GM19025 (cell line): ENCODE measurements at regions not wholly inside any gene's neighbourhood (a gene's known extent, or its start where the extent isn't known, plus 50 kb on each side); places are given as distances from the start of the nearest gene placed in this dataset.
"Not testable (repeated sequence)": the region's sequence is repeated elsewhere in the genome, so short reads cannot be mapped to it uniquely, and the experiment has no call there.

ENCODE experiments used
- ATAC-seq: cut with Tn5 transposase; IDR thresholded peaks from one replicate; pipeline ENCODE4 v1.9.1; 2021; ENCODE audit warnings: mild to moderate bottlenecking, low read depth, moderate library complexity; ENCODE audit not compliant: unreplicated experiment

DNA sequence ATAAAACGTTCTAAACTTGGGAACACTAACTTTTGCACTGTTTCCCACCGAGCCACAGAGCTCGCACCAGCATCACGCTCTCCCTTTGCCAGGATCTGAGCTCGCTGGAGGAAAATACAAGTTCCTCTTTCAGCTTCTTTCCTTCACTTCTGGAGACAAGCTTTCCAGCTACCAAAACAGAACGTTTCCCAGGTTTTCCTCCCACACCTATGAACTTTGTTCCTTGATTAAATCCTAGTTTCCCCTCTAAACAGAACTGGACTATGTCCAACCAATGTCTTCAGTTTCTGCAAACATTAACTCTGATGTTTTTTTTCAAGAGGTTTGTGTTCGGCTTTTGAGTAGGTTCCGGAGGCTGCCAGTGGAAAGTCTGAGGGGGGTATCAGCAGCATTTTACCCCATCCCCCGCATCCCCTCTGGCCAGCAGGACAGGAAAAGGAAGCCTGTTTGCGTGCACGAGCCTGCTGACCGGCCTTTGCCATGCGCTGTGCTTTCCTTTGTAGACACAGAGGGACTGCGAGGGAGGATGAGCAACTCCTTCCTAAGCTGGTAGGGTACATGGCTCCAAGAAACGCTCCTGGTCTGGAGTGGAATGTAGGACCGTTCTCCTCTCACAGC lies 135.5 kb downstream of the LY86 start:
- no peak for ATAC-seq

DNA sequence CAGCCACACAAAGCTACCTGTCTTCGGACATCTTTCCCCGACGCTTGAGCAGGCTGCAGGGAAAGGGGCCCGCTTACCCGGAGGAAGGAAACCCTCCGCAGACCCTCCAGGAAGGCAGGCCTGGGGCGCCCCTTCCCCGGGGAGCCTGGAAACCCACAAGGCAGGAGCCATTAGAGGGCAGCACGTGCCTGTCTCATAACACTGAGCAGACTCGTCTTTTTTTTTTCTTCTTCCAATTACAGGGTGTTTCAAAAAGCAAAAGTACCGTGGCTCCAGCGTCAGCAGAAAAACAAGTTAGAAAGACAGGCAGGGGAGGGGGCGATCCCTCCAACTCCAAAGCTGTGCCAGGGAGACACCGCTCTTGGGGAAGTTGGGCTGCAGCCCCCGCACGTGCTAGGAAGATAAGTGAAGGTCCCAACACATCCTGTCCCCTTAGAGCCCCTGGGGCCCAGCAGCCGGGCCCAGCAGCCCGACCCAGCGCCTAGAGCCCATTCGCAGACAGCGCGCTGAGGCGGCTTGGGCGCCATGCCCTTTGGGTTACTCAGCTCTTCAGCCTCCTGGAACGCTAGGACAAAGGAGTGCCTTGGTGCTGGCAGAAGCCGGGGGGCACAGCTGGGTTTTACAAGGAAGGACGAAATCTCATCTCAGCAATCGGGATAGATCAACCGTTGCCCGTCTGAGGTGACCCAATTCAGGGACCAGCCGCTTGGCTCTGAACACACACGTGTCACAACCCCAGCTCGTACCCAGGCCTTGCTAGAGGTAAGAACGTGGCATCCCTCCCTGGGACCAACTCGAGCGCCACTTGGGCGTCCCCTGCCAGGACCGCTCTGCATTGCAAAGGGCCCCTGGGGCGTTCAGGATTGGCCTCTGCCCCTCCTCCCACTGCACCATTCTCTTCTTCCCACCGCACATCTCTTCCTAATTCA lies 136.3 kb downstream of the LY86 start:
- no peak for ATAC-seq

DNA sequence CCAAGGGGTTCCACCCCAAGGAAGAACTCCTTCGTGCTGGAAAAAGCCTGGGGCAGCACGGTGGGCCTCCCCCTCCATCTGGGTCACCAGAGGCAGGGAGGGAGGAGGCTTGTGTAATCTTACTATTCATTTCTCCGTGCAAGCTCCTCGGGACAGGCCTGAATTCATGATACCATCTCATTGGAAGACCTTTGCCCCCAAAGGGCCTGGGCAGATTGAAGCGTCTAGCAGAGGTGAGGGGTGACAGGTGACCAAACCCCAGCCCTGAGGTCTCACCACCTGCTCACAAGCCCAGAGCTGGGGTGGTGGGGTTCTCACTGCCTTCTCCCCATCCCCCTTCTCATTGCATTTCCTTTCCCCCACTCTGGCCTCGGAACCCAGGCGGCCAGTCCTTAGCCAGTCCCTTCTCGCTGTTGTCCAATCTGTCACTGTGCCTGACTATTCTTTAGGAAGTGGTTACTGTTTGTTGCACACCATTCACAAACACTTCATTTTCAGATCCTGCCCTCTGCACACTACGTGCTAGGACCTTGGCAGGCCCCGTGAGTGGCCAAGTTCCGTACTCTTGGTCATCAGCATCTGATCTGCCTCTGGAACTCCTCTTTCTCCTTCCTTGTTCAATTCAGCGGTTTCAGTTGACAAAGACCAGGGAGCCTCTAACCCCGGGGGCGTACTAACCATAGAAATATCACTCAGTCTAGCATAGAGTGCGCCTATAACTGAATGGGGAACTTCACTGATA lies 137.1 kb downstream of the LY86 start:
- no peak for ATAC-seq

DNA sequence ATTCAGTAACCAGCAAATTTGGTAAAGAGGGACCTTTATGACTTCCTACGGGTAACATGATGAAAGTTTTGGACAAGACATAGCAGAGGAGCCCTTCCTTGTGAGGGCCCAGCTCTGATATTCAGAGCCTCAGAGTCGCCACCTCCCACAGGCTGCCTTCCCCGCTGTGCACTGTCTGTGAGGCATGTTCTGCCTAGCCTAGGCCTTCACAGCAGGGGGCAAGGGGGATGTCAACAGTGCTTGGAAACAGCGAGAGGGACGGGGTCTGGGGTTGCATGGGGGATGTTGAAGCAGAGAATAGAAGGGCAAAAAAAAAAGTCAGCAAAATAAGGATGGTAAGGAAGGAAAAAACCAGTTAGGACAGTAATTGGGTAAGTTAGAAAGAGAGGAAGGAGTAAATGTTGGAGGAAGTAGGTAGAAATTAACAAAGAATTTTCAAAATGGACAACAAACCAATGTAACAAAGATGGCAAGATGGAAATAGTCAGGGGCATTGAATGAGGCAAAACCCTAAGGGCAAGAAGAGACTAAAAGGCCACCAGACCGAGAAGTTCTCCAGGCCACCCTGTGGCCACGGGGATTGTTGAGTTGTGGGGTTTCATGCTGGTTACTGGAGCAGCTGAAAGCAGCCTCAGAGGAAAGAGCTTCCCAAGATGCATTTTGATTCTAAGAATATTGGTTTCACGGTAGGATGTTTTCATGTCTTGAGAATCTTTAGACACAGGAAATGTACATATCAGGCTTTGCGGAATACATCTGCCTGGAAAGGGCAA lies 139.8 kb downstream of the LY86 start:
- no peak for ATAC-seq

DNA sequence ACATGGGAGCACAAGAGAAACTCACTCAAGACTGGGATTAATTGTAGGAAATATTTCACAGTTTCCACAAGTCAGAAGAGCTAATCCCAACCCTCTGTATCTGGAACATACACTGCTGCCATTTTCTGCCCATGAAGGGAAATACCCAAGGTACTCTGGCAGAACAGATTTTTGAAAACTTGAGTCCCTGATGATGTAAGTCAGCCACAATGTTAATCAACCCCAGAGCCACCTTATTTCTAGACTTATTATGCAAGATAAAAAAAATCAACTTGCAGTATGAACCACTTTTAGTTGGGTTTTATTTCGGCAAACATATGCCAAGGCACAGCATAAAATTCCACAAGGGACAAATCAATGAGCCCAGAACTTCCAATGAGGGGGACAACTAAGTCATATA lies 141.5 kb downstream of the LY86 start:
- ATAC-seq, result no peak

DNA sequence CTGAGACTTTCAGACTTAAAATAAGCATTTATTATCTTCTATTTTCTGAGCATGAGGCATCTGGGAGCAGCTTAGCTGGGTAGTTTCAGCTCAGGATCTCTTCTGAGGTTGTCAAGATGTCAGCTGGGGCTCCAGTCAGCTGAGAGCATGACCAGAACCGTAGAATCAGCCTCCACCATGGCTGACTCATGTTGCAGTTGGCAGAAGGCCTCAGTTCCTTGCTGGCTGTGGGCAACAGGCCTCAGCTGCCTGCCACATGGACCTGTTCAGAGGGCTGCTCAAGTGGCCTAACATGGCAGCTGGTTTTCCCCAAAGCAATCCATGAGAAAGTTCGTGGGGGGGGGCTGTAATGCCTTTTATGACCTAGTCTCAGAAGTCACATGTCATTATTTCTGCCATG lies 142.3 kb downstream of the LY86 start:
- no peak for ATAC-seq

DNA sequence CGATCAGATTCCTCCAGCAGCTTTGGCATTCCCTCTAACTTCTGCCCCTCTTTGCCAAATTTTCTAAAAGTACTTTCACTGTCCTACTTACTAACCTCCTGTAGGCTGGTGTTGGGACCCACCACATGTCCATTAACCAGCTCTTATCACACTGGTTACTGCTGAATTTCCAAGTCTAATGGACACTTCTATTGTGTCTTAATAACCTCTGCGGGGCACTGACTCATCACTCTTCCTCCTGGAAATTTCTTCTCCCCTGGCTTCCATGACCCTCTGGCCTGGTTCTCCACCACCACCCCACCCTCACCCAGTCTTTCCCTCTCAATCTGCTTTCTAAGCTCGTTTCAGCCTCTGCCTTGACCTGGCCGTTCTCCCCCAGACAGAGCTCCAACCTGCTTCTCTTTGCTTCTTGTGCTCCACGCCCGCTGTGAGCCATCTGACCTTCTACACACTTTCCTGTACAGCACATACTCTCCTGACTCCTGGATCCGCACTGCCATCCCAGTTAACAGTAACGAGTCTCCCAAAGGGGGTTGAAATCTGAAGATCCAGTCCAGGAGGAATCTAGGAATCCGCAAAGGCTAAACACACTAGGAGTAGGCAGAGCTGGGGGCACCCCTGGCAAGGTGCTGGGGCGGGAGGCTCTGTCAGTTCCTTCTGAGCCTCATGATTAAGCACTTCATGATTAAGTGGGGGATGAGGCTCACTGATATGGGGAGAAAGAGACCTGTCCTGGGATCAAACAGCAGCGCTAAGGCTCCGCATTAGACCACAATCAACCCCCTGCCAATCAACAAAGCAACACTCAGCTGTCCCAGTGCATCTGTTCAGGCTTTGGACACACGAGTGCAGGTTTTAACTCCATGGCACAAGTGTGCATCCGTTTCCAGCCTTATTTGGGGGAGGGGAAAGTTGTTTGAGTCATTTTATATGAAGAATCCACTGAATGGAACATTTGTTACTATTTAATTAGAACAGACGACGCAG lies 146.3 kb downstream of the LY86 start:
- ATAC-seq, result no peak

DNA sequence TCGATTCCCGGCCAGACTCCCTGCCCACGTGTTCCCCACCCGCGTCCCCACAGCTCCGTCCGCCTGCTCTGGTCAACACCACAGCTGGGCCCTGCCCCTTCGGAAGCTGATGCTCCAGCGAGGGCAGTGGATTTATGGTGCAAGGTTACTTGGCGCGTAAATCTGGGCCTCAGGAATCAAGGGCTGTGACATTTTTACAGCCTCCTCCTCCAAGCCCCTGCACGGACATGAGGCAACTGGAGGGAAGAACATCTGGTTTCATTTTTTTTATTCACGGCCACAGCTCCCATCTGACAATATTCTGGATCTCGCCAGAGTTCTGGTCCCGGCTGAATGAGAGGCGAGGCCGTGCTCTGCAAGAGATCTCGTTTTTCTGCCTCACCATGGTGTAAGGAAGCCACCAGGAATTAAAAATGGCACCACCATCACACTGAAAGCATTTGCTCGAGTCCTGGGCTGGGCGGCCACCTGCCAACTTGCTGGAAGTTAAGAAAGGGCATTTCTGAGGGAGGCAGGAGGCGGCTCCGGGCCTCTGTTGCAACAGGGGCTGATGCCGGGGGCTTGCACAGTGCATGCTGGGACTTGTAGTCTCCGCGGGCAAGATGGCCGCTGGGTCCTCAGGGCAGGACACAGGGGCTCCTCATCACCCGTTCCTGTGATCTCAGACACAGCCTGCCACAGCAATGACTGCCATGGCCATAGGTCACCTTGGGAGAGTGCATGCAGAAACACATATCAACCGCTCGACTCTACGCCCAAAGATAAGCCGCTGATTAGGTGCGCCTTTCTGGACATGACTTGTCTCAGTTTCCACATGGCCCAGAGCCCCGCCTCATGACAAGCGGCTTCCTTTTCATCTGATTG lies 148.5 kb downstream of the LY86 start:
- ATAC-seq, result no peak

DNA sequence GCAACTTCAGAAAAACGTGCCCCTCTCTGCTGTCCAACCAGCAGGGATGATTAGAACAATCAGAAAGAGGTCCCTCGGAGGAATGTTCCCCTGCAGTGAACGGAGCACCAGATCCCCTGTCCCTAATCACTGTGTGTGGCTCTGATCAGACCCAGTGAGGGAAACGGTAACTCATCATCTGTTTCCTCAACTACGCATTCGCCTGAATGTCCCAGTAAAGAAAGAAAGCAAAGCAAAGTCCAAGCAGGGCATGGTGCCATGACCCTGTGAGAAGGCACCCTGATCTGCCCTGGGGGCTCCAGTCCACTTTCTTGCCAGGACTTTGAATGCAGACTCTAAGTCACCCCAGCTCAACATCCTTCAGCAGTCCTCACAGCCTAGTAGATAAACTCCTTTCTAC lies 149.2 kb downstream of the LY86 start:
- no peak for ATAC-seq

DNA sequence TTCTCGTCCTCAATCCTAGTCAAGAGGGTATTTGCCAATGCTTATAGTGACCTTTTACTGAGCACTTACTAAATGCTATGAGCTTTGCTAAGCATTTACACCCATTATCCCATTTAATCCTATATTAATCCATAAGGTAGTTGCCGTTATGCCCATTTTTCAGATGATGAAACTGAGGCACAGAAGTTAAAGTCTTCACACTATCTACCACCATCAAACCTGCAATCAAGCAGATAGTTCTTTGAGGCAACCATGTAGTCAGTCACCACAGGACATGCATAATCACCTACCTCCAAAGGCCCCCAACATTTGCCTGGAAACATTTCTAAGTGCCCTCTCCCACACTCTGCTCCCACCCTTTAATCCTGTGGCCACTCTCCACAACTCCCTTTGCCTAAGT lies 149.6 kb downstream of the LY86 start:
- ATAC-seq, result no peak

DNA sequence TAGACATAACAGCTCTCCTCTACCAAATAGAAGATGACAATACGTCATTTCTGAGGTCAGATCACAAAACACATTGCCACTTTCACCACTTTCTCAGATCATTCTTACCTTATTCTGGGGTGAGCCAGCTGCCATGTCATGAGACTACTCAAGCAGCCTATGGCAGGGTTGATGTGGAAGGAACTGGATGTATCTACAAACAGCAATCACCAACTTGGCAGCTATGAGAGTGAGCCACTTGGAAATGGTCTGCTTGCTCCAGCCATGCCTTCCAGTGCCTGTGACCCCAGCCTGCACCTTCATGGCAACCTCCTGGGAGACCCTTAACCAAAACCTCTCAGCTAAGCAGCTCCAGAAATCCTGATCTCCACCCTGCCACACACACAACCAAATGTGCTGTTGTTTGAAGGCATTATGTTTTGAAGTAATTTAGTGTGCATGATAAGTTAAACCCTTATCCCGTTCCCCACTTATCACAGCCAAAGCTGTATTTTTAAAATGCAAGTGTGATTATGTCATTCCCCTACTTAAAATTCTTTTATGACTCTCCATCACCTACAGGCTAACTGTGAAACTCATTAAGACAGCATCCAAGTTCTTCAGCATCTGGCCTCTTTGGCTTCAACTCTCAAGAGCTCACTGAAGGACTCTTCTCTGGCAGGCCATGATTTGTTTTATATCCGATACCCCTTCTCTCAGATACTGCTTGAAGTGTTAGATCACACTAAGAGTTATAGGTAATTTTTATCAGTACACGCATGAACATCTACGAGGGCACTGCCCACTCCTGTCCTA lies 150.6 kb downstream of the LY86 start:
- ATAC-seq, result no peak

DNA sequence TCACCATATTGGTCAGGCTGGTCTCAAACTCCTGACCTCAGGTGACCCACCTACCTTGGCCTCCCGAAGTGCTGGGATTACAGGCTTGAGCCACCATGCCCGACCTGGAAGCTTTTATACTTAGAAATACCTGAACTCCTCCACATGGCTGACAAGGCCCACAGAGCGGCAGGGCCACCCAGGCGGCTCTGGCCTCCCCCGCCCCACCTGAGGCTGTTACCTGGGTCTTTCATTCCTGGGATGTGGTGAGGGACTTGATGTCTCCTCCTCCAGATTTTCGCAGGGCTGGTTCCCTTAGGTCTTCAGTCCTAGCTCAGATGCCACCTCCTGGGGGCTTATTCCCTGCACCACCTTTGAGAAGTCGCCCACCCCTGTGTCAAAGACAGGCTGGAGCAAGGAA lies 152.1 kb downstream of the LY86 start:
- ATAC-seq, result no peak

DNA sequence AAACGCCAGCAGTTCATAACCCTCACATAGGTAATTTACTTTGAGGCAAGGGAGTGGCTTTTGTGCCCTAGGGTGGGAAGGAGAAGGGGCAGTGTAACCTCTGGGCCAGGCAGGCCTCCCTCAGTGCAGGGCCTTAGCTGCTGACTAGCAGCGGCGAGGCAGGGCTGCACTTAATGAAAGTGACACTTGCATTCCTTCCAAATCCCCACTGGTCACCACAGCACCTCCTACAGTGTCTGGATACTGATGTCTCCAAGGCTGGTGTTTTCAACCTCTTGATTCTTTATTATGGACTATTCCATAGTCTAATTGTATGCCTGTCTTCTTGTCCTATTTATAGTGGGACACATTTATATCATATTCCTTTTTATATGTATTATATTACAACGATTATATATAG lies 152.7 kb downstream of the LY86 start:
- no peak for ATAC-seq

DNA sequence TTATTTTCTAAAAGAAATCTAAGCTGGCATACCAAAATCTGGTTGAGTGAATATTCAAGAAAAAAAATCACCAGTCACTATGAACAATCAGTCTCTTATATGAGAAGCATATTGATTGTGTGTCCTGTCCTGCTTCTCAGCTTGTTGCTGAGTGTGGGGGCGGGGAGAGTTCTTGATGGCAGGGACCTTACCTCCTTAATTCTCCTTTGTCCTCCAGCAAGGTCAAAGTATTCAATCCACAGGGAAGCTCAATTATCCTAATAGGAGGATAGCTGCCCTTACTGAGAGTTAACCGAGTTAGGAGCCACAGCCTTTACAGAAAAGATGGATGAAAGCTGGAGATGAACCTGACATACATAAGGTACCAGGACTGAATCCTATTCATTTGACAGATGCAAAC lies 154.0 kb downstream of the LY86 start:
- no peak for ATAC-seq

DNA sequence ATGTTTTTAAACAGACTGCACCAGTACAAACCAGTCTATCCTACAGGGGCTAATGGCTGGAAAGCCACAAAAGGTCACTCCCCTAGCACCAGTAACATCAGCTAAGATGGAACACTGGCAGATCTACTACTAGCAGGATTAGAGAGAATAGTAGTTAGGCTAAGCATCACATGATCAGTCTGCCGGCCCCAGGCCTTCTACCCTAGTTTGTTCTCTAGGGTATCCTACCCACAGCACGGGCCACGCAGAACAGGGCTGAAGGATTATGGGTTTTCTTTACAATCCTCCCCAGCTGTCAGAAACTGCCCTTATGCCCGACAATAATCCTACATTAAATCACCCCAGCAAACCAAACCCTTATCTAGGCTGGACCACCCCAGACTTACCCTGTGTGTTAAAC lies 156.0 kb downstream of the LY86 start:
- no peak for ATAC-seq

DNA sequence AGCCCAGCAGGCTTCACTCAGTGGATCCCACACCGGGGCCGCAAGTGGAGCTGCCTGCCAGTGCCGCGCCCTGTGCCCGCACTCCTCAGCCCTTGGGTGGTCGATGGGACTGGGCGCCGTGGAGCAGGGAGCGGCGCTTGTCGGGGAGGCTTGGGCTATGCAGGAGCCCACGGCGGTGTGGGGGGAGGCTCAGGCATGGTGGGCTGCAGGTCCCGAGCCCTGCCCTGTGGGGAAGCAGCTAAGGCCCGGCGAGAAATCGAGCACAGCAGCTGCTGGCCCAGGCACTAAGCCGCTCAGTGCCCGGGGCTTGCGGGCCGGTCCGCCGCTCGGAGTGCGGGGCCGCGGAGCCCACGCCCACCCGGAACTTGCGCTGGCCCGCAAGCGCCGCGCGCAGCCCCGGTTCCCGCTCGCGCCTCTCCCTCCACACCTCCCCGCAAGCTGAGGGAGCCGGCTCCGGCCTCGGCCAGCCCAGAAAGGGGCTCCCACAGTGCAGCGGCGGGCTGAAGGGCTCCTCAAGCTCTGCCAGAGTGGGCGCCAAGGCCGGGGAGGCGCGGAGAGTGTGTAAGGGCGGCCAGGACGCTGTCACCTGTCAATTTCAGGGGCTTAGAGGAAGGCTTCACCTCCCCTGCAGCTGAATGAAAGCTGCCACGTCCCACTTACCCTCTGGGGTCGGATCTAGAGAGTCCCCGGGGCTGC lies 157.3 kb downstream of the LY86 start:
- ATAC-seq, result not testable (repeated sequence)

DNA sequence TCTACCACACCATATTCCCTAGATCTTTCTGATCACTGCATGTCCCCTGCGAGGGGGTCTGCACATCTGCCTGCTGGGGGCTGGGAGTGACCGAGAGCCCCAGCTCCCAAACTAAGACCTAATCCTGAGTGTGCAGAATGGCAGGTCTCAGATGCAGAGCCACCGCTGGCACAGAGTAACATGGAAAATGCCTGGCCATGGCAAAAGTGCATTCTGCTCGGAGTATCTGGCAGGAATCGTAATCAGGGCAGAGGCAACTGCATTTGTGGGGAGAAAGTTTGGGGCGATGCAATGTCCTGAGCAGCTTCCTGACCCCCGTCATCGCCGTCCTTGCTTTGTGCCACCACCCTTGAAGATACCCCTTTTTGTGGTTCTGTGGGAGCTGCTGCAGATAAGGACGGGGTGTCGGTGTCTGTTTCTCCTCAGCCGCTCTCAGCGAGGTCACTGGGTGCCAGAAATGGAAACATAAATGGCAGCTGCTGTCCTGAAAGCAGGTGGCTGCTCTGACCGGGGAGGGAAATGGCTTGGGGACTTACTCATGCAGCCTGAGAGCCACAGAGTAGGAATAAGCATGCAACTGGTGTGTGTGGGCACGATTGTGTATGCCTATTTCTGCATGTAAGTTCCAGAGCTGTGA lies 157.9 kb downstream of the LY86 start:
- ATAC-seq, result no peak
